Gastroesophageal sphincter (tissue), 3 donors: ENCODE measurements at regions not wholly inside any gene's neighbourhood (a gene's known extent, or its start where the extent isn't known, plus 50 kb on each side); places are given as distances from the start of the nearest gene placed in this dataset.

Source experiments
- EP300 ChIP-seq: sonication (generic); formaldehyde crosslinking; IDR thresholded peaks from one replicate; pipeline ENCODE4 v1.6.1; 2017; ENCODE audit warnings: antibody characterized with exemption, mild to moderate bottlenecking
- POLR2A ChIP-seq, 2 donors: fragments of 450-650 bp; IDR thresholded peaks; one replicate each; pipeline ENCODE4 v1.6.1; 2017; ENCODE audit warnings: antibody characterized with exemption in 2 of 2, mild to moderate bottlenecking in 2 of 2, moderate library complexity in 1 of 2
- POLR2AphosphoS5 ChIP-seq: sonication (generic); formaldehyde crosslinking; IDR thresholded peaks from one replicate; pipeline ENCODE4 v1.6.1; 2017; ENCODE audit warnings: antibody characterized with exemption
- TF ChIP-seq, protein P1 (sequence below), 4 experiments: fragments of 200-600 bp in 2 of 4; fragments of 450-650 bp in 2 of 4; sonication (generic) in 1 of 4; IDR thresholded peaks; one replicate each; pipeline ENCODE4 v1.5.1; 2017 to 2019; ENCODE audit warnings: antibody characterized with exemption in 4 of 4, mild to moderate bottlenecking in 2 of 4, moderate library complexity in 2 of 4

DNA sequence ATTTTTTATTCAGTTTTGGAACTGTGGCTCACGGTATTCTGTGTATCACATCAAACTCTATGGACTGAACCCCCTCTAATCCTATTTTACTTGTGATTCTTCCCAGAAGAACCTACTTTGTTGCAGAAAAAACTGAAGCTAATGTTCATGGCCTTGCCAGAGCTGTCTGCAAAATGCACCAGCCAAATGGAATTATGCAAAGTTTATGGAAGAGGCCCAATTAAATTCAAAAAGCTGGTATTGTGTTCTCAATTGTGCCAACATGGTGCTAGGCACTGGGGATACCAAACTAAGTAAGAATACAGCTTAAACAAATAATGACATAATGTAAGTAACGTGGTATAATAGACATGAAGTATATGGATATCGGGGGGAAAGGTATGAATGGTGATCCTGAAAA, 273.8 kb upstream of the DUSP10 start:
- TF ChIP-seq, protein P1, sequence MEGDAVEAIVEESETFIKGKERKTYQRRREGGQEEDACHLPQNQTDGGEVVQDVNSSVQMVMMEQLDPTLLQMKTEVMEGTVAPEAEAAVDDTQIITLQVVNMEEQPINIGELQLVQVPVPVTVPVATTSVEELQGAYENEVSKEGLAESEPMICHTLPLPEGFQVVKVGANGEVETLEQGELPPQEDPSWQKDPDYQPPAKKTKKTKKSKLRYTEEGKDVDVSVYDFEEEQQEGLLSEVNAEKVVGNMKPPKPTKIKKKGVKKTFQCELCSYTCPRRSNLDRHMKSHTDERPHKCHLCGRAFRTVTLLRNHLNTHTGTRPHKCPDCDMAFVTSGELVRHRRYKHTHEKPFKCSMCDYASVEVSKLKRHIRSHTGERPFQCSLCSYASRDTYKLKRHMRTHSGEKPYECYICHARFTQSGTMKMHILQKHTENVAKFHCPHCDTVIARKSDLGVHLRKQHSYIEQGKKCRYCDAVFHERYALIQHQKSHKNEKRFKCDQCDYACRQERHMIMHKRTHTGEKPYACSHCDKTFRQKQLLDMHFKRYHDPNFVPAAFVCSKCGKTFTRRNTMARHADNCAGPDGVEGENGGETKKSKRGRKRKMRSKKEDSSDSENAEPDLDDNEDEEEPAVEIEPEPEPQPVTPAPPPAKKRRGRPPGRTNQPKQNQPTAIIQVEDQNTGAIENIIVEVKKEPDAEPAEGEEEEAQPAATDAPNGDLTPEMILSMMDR (IDR thresholded peaks at IDR 0.05) = no peak
- TF ChIP-seq POLR2AphosphoS5 (no peak), POLR2A (IDR thresholded peaks at IDR 0.05) (no peak), EP300 (no peak)
